SH-SY5Y (cell line): ENCODE measurements at regions not wholly inside any gene's neighbourhood (a gene's known extent, or its start where the extent isn't known, plus 50 kb on each side); places are given as distances from the start of the nearest gene placed in this dataset.

Experiments used
- GATA2 ChIP-seq: IDR thresholded peaks from 2 replicates; pipeline ENCODE4 v1.6.1; 2011; ENCODE audit warnings: mild to moderate bottlenecking, low read depth, low read length
- GATA3 ChIP-seq: IDR thresholded peaks from 2 replicates; pipeline ENCODE4 v1.6.1; 2011; ENCODE audit warnings: low read depth, mild to moderate bottlenecking, low read length, moderate library complexity

DNA sequence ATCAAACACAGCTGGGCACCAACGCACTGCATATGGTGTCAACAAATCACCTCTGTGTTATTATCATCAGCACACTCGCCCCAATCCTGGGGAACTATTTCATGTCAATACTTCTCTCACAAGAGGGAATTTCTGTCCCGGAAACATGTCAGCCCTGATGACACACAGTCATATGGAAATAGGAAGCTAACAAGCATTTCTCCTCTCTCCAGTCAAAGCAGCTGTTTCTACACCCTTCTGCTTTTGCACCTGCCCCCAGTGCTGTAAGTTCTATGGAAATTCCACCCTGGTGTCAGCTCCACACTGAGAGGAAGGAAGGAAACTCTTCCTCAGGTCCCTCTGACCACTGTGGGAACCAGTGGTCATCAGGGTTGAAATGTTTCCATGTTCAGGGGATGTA lies 447.6 kb upstream of the ID2 start:
- TF ChIP-seq GATA2 (no peak), GATA3 (no peak)
